IMR-90 (cell line): ENCODE measurements at regions not wholly inside any gene's neighbourhood (a gene's known extent, or its start where the extent isn't known, plus 50 kb on each side); places are given as distances from the start of the nearest gene placed in this dataset.

Experiments
- ATAC-seq: fragments of 200-7000 bp; cut with Tn5 transposase; 2 replicates; pipeline ENCODE4 v1.9.1; 2020; ENCODE audit warnings: low read depth, mild to moderate bottlenecking, moderate library complexity
- BruUV-seq: library from RNA; stranded (reverse); fragments of 400-500 nt; replicated peaks from 2 replicates; lab custom pipeline; 2021; lab: Mats Ljungman, UMichigan
- CTCF ChIA-PET: fragments of 300-600 bp; formaldehyde crosslinking; extraction: SDS; loops from one replicate; lab custom pipeline; 2021; ENCODE audit warnings: antibody characterized with exemption; lab: Yijun Ruan, JAX
- POLR2A ChIA-PET: fragments of 300-600 bp; sonication (Branson Sonifier 250); formaldehyde crosslinking; loops from one replicate; lab custom pipeline; 2022; ENCODE audit warnings: antibody characterized with exemption; ENCODE audit not compliant: unreplicated experiment; lab: Charles Lee
- DNase-seq: peaks from one replicate; pipeline ENCODE4 v3.0.0; 2013
- H2AFZ ChIP-seq: replicated peaks from 2 replicates; pipeline ENCODE3; 2013; ENCODE audit warnings: low read length, mild to moderate bottlenecking; ENCODE audit not compliant: poor library complexity
- H2AK5ac ChIP-seq: 2 replicates; pipeline ENCODE4 v1.6.1; 2013; ENCODE audit warnings: low read depth, low read length, inconsistent platforms
- H2AK9ac ChIP-seq: replicated peaks from 2 replicates; pipeline ENCODE3; 2013; ENCODE audit warnings: mild to moderate bottlenecking, low read depth, low read length, moderate library complexity; ENCODE audit not compliant: poor library complexity
- H2BK120ac ChIP-seq: 2 replicates; pipeline ENCODE4 v1.6.1; 2013; ENCODE audit warnings: low read depth, low read length, inconsistent platforms
- H2BK15ac ChIP-seq: 3 replicates; pipeline ENCODE4 v1.6.1; 2013; ENCODE audit warnings: low read depth, low read length, inconsistent platforms
- H2BK20ac ChIP-seq: 2 replicates; pipeline ENCODE4 v1.6.1; 2013; ENCODE audit warnings: low read depth, mild to moderate bottlenecking, inconsistent platforms, low read length, moderate library complexity
- H2BK5ac ChIP-seq: 2 replicates; pipeline ENCODE4 v1.6.1; 2013; ENCODE audit warnings: mild to moderate bottlenecking, low read depth, low read length, inconsistent platforms; ENCODE audit not compliant: poor library complexity, severe bottlenecking
- H3K14ac ChIP-seq: replicated peaks from 2 replicates; pipeline ENCODE4 v1.6.1; 2013; ENCODE audit warnings: low read depth, low read length, inconsistent platforms
- H3K18ac ChIP-seq: 2 replicates; pipeline ENCODE4 v1.6.1; 2013; ENCODE audit warnings: low read depth, low read length, control low read depth
- H3K23ac ChIP-seq: 2 replicates; pipeline ENCODE4 v1.6.1; 2013; ENCODE audit warnings: low read depth, low read length, inconsistent platforms
- H3K27ac ChIP-seq: 2 replicates; pipeline ENCODE4 v1.5.1; 2013; ENCODE audit warnings: mild to moderate bottlenecking, control low read depth, low read length; ENCODE audit not compliant: insufficient read depth
- H3K27me3 ChIP-seq: 2 replicates; pipeline ENCODE4 v1.6.1; 2013; ENCODE audit warnings: low read length; ENCODE audit not compliant: control insufficient read depth, insufficient read depth
- H3K36me3 ChIP-seq: 2 replicates; pipeline ENCODE4 v1.6.1; 2013; ENCODE audit warnings: low read length, mixed read lengths; ENCODE audit not compliant: control insufficient read depth, insufficient read depth
- H3K4ac ChIP-seq: 2 replicates; pipeline ENCODE4 v1.6.1; 2013; ENCODE audit warnings: low read depth, low read length, inconsistent platforms
- H3K4me1 ChIP-seq: 2 replicates; pipeline ENCODE4 v1.6.1; 2013; ENCODE audit warnings: low read length, mixed read lengths; ENCODE audit not compliant: control insufficient read depth, insufficient read depth
- H3K4me2 ChIP-seq: 2 replicates; pipeline ENCODE4 v1.6.1; 2013; ENCODE audit warnings: low read depth, mild to moderate bottlenecking, control low read depth, low read length, moderate library complexity
- H3K4me3 ChIP-seq: 2 replicates; pipeline ENCODE4 v1.5.1; 2013; ENCODE audit warnings: low read depth, mild to moderate bottlenecking, control low read depth, low read length, moderate library complexity; ENCODE audit not compliant: insufficient read depth
- H3K56ac ChIP-seq: 2 replicates; pipeline ENCODE4 v1.6.1; 2013; ENCODE audit warnings: low read length, inconsistent platforms; ENCODE audit not compliant: insufficient read depth; ENCODE audit errors: extremely low read depth
- H3K79me1 ChIP-seq, 2 experiments: 2 replicates each; pipeline ENCODE4 v1.6.1; 2013; ENCODE audit warnings: low read length in 2 of 2, inconsistent platforms in 1 of 2, low read depth in 1 of 2
- H3K9ac ChIP-seq: 2 replicates; pipeline ENCODE4 v1.6.1; 2013; ENCODE audit warnings: low read depth, low read length, control low read depth
- H3K9me1 ChIP-seq: 2 replicates; pipeline ENCODE4 v1.6.1; 2013; ENCODE audit warnings: low read length, inconsistent platforms; ENCODE audit not compliant: insufficient read depth
- H3K9me3 ChIP-seq: 2 replicates; pipeline ENCODE4 v1.6.1; 2013; ENCODE audit warnings: low read length; ENCODE audit not compliant: control insufficient read depth, insufficient read depth
- H4K20me1 ChIP-seq: 2 replicates; pipeline ENCODE4 v1.6.1; 2013; ENCODE audit warnings: low read length, inconsistent platforms; ENCODE audit not compliant: insufficient read depth
- H4K5ac ChIP-seq: 2 replicates; pipeline ENCODE4 v1.6.1; 2013; ENCODE audit warnings: mild to moderate bottlenecking, low read depth, low read length, control low read depth
- H4K8ac ChIP-seq, 2 experiments: 2 replicates each; pipeline ENCODE4 v1.6.1; 2013; ENCODE audit warnings: low read depth in 2 of 2, low read length in 2 of 2, control low read depth in 1 of 2, inconsistent platforms in 1 of 2
- H4K91ac ChIP-seq: 2 replicates; pipeline ENCODE4 v1.6.1; 2013; ENCODE audit warnings: low read depth, low read length, inconsistent platforms; ENCODE audit not compliant: insufficient read depth
- MAFK ChIP-seq: IDR thresholded peaks from 2 replicates; pipeline ENCODE4 v1.6.1; 2012; ENCODE audit warnings: low read depth, low read length, improper control_type of control experiment
- MXI1 ChIP-seq: IDR thresholded peaks from 2 replicates; pipeline ENCODE4 v1.6.1; 2012; ENCODE audit warnings: low read depth, mild to moderate bottlenecking, low read length, moderate library complexity, borderline replicate concordance
- NFE2L2 ChIP-seq: fragments of 150-350 bp; IDR thresholded peaks from 2 replicates; pipeline ENCODE4 v1.6.1; 2016; ENCODE audit warnings: low read depth, mild to moderate bottlenecking, low read length
- POLR2A ChIP-seq: IDR thresholded peaks from 2 replicates; pipeline ENCODE4 v1.6.1; 2012; ENCODE audit warnings: mild to moderate bottlenecking, low read depth, low read length
- RCOR1 ChIP-seq: IDR thresholded peaks from 2 replicates; pipeline ENCODE4 v1.6.1; 2012; ENCODE audit warnings: mild to moderate bottlenecking, low read length, improper control_type of control experiment; ENCODE audit not compliant: insufficient replicate concordance
- WGBS, 2 experiments: methylation state at CpG; one replicate each; pipeline versions ENCODE4 v1.1.5 to v1.1.7; 2013; ENCODE audit warnings: missing lambda C conversion rate in 2 of 2; ENCODE audit not compliant: insufficient read length in 1 of 2; ENCODE audit errors: extremely low coverage in 2 of 2; 5-methylcytosine and 5-hydroxymethylcytosine counted together
- dilution Hi-C: fragments of 300-500 bp; cut with HindIII; formaldehyde crosslinking; loops from one replicate; pipeline ENCODE4 v1.14.3; 2018; ENCODE audit warnings: low sequenced_read_pairs; ENCODE audit not compliant: unreplicated experiment
- in situ Hi-C: fragments of 300-500 bp; cut with MboI; formaldehyde crosslinking; loops from 3 replicates; pipeline ENCODE4 v1.14.3; 2019; ENCODE audit warnings: low sequenced_read_pairs, inconsistent platforms, mixed read lengths
- intact Hi-C: fragments of 100-400 bp; cut with micrococcal nuclease; formaldehyde crosslinking; loops from 2 replicates; pipeline ENCODE4 v1.10.0; 2022

DNA sequence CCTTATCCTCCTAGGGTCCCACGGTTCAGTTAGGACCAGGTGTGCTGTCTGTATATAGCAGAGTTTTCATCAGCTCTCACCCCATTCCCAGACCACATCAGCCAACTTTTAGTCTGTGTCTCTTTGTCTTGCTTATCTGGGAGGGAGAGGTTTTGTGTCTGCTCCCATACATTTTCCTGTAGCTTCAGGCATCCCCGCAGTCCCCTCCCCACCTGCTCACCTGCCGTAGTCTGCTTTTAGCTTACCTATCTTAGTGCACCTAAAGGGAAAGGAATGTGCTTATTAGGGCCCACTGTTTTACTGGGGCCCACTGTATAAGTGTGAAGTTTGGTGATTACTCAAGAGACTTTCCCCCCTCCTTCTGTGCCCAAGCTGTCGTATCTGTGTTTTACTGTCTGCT, 225.1 kb downstream of the PLA2G4A start:
- dilution Hi-C loops, result no loop called here
- BruUV-seq, result no TSS peak

More for the DNA sequence above, 225.1 kb downstream of the PLA2G4A start:
- ATAC-seq (no peak), DNase-seq (no peak)
- Histone ChIP-seq H3K27ac (no peak overlapping the region), H3K36me3 (no peaks in the 10 kb centered on the region), H3K4me1 (no peaks in the 10 kb centered on the region), H3K4me3 (no peak overlapping the region), H3K23ac (no peak overlapping the region), H2AK9ac (no peak overlapping the region), H3K4me2 (no peak overlapping the region), H2BK15ac (no peak overlapping the region), H2AFZ (no peak overlapping the region), H3K14ac (no peak overlapping the region), H4K5ac (no peak overlapping the region), H3K79me1 (no peaks in the 10 kb centered on the region), H3K9me1 (no peaks in the 10 kb centered on the region), H3K9me3 (no peaks in the 10 kb centered on the region), H3K4ac (no peak overlapping the region), H3K9ac (no peak overlapping the region), H4K91ac (no peak overlapping the region), H3K56ac (no peak overlapping the region), H2BK5ac (no peak overlapping the region), H4K20me1 (no peaks in the 10 kb centered on the region), H3K18ac (no peak overlapping the region), H2BK20ac (no peak overlapping the region), H2BK120ac (no peak overlapping the region), H3K27me3 (peaks cover 1% of the 10 kb centered on the region; the same call in 1 of the 2 replicates), H2AK5ac (no peak overlapping the region), H4K8ac (no peak overlapping the region)
- CTCF ChIA-PET, result interaction anchor here (1.3 kb wide), 1 partner anchor 9 kb away, joined by 3 read pairs; no protein-coding TSS in a partner anchor
- in situ Hi-C loops (no loop called here), intact Hi-C loops (loop anchor here (5.0 kb wide), 1 partner anchor 873 kb away; no protein-coding TSS in a partner anchor)
- POLR2A ChIA-PET, result no interaction called here
- TF ChIP-seq RCOR1 (no peak), POLR2A (no peak), MAFK (no peak), NFE2L2 (no peak), MXI1 (no peak)
- WGBS, 2 experiments, result no CpG with 5 or more reads among the region's 4 CpGs
